ENCODE measurements at regions not wholly inside any gene's neighbourhood (a gene's known extent, or its start where the extent isn't known, plus 50 kb on each side); places are given as distances from the start of the nearest gene placed in this dataset.
"Not testable (repeated sequence)": the region's sequence is repeated elsewhere in the genome, so short reads cannot be mapped to it uniquely, and the experiment has no call there.

DNA sequence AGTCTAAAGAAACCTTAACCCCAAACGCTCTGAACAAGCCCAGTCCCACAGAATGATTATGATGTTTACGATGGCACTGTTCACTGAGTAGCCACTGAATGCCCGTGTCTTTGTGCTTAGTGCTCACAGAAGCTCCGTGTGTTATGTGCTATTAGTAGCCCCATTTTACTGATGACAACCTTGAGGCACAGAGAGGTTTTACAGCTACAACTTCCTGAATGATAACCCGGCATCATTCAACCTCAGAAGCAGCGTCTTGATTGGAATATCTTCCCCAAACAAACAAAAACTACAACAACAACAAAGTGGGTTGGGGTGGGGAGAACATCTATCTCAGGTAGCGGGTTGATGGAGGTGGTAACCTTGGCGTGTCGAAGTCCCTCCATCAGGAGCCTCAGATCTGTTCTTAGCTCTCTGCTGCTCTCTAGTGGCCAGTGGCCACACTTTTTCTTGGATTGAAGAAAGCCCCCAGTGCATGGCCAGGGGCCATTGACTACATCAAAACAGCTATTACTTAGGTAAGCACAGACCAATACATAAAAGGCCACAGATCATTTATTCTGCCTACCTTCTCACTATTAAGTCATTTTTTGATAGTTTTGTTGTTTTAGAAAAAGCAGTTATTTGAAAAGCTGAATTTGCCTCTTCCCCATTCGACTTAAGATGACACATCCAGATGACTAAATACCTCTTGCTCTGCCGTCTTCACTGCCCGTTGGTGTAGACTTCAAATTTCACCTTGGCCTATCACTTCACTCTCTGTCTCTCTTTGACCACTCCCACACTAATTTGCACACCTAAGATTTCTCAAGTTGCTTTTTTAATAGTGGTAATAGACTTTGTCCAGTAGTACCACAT is 376.9 kb downstream of the GALC start:
- H3K4me3 ChIP-seq (ENCODE audit: low read depth, low read length) = no peak overlapping the region
- no peak for DNase-seq (ENCODE audit: low read depth)
- TF ChIP-seq, protein P1, sequence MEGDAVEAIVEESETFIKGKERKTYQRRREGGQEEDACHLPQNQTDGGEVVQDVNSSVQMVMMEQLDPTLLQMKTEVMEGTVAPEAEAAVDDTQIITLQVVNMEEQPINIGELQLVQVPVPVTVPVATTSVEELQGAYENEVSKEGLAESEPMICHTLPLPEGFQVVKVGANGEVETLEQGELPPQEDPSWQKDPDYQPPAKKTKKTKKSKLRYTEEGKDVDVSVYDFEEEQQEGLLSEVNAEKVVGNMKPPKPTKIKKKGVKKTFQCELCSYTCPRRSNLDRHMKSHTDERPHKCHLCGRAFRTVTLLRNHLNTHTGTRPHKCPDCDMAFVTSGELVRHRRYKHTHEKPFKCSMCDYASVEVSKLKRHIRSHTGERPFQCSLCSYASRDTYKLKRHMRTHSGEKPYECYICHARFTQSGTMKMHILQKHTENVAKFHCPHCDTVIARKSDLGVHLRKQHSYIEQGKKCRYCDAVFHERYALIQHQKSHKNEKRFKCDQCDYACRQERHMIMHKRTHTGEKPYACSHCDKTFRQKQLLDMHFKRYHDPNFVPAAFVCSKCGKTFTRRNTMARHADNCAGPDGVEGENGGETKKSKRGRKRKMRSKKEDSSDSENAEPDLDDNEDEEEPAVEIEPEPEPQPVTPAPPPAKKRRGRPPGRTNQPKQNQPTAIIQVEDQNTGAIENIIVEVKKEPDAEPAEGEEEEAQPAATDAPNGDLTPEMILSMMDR (IDR thresholded peaks at IDR 0.05; ENCODE audit: control insufficient read depth, extremely low read depth, insufficient read depth) = peak; percentile 78

DNA sequence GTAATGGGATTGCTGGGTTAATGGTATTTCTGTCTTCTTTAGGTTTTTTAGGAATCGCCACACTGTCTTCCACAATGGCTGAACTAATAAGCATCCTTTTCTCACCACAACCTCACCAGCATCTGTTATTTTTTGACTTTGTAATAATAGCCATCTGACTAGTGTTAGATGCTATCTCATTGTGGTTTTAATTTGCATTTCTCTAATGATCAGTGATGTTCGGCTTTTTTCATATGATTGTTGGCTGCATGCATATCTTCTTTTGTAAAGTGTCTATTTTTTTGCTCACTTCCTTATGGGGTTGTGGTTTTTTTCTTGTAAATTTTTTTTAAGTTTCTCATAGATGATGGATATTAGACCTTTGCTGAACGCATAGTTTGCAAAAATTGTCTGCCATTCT is 377.9 kb downstream of the GALC start:
- H3K4me3 ChIP-seq (ENCODE audit: low read depth, low read length) = no peak overlapping the region
- TF ChIP-seq, protein P1 (IDR thresholded peaks at IDR 0.05; ENCODE audit: control insufficient read depth, extremely low read depth, insufficient read depth) = no peak
- DNase-seq (ENCODE audit: low read depth) = no peak

DNA sequence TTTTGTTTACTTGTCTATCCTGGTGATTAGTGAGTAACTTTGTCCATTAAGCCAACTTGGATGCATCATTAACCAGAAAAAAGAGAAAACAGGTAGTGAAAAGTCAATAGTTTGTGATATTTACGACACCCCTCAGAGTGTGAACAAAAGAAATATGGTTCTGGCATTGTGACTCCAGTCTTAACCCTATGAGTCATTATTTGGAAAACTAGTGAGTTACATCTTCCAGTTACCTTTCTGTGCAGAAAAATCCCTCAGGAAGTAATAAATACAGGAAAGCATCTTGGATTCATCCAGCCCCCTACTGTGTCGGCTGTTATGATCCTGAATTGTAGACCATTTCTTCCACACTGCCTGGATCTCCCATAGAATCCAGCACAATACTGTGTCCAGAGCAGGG is 379.1 kb downstream of the GALC start:
- no peak for DNase-seq (ENCODE audit: low read depth)
- TF ChIP-seq, protein P1 (IDR thresholded peaks at IDR 0.05; ENCODE audit: control insufficient read depth, extremely low read depth, insufficient read depth) = no peak
- H3K4me3 ChIP-seq (ENCODE audit: low read depth, low read length) = no peak overlapping the region

DNA sequence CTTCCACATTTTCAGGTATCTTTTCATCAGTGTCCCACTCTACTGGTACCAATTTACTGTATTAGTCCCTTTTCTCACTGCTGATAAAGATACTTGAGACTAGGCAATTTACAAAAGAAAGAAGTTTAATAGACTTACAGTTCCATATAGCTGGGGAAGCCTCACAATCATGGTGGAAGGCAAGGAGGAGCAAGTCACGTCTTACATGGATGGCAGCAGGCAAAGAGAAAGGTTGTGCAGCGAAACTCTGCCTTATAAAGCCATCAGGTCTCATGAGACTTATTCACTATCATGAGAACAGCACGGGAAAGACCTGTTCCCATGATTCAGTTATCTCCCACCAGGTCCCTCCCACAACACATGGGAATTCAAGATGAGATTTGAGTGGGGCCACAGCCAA is 385.9 kb downstream of the GALC start:
- DNase-seq (ENCODE audit: low read depth); H3K4me3 ChIP-seq (ENCODE audit: low read depth, low read length): not testable (repeated sequence)

DNA sequence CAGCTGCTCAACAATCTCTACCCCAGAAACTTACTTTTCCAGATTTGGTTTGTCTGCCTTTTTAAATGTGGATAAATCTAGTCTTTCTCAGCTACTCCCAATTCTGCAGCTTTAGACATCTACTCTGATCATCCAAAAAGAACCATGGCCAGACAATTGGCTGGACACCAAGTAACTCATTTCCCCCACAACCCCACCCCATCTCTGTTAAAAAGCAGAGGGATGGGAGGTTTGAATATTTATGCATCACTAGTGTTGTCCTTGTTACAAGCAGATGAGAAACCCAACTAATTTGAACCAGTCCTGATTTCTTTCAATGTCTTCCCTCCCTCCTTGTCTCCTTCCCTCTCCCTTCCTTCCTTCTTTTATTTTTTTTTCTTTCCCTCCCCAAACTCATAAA is 391.9 kb downstream of the GALC start:
- H3K4me3 ChIP-seq (ENCODE audit: low read depth, low read length) = no peak overlapping the region

DNA sequence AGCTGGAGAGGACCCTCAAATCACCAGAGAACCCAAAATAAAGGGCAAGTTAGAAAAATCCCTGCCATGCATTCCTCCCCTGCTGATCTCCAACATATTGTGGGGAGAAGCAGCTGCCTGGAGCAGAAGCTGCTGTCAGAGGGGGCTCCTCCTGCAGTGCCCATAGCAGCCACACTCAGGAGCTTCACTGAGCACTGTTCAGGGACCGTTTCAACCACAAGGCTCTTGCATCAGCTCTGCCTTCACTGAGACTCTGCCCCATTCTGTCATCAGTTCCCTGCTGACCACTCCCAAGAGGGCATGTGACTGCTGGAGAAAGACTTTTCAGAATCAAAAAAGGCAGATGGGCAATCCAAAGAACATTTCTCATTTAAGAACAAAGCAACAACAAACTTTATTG is 392.7 kb downstream of the GALC start:
- no peak overlapping the region for H3K4me3 ChIP-seq (ENCODE audit: low read depth, low read length)
- no peak for DNase-seq (ENCODE audit: low read depth)
- TF ChIP-seq, protein P1 (IDR thresholded peaks at IDR 0.05; ENCODE audit: control insufficient read depth, extremely low read depth, insufficient read depth) = no peak

More for the DNA sequence above, 391.9 kb downstream of the GALC start:
- TF ChIP-seq, protein P1 (IDR thresholded peaks at IDR 0.05; ENCODE audit: control insufficient read depth, extremely low read depth, insufficient read depth) = no peak
- no peak for DNase-seq (ENCODE audit: low read depth)

DNA sequence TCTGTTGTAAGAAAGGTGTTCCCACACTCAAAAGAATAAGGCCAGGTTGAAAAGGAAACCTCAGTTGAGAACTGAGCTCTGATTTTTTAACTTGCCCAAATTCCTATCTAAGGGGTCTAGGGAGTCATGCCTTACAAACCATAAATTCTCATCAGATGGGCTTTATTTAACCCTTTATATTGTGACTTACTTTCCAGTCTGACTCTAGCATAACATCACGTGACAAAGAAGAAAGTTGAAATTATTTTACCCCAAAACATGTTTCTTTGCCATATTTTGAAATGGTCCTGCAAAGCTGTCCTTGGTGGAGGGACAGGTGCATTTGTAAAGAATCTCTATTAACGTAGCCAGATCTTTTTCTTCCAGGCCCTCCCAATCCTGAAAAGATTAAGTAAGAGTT is 411.7 kb downstream of the GALC start:
- H3K4me3 ChIP-seq (ENCODE audit: low read depth, low read length) = no peak overlapping the region
- no peak for DNase-seq (ENCODE audit: low read depth)

More for the DNA sequence above, 411.7 kb downstream of the GALC start:
- TF ChIP-seq, protein P1 (IDR thresholded peaks at IDR 0.05; ENCODE audit: control insufficient read depth, extremely low read depth, insufficient read depth) = no peak
